ENCODE measurements at regions not wholly inside any gene's neighbourhood (a gene's known extent, or its start where the extent isn't known, plus 50 kb on each side); places are given as distances from the start of the nearest gene placed in this dataset.
"Not testable (repeated sequence)": the region's sequence is repeated elsewhere in the genome, so short reads cannot be mapped to it uniquely, and the experiment has no call there.

DNA sequence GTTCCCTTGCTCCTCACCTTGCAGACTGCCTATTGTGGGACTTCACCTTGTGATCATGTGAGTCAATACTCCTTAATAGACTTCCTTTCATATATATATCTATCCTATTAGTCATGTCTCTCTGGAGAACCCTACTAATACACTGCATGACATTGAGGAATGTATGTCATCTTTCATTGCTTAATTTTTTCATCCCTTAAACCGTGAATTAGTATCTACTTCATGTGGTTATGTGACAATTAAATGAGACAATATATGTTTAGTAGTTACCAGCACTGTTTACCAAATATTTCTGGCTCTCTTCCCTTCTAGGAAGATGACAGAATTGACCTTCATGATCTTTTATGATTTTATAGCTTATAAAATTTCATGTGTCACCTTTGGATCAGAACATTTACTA is 759.5 kb downstream of the GRXCR1 start:
- no peak for TF ChIP-seq CTCF (IDR thresholded peaks at IDR 0.05; ENCODE audit: insufficient read depth, low read length)
- H3K4me3 ChIP-seq (ENCODE audit: low read depth, low read length), result no peak overlapping the region
- no peak for DNase-seq (ENCODE audit: low read depth)

- not testable (repeated sequence) for H3K4me3 ChIP-seq (ENCODE audit: low read depth, low read length); DNase-seq (ENCODE audit: low read depth)
Observed at GRCh38 chr4:43659547-43659946, 767.0 kb downstream of the GRXCR1 start.

DNA sequence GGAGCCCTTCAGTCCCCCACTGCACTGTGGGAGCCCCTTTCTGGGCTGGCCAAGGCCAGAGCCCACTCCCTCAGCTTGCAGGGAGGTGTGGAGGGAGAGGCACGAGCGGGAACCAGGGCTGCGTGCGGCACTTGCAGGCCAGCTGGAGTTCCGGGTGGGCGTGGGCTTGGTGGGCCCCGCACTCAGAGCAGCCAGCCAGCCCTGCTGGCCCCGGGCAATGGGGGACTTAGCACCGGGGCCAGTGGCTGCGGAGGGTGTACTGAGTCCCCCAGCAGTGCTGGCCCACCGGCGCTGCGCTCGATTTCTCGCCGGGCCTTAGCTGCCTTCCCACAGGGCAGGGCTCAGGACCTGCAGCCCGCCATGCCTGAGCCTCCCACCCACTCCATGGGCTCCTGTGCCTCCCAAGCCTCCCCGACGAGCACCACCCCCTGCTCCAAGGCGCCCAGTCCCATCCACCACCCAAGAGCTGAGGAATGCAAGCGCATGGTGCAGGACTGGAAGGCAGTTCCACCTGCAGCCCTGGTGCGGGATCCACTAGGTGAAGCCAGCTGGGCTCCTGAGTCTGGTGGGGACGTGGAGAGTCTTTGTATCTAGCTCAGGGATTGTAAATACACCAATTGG is 776.2 kb downstream of the KCTD8 start:
- not testable (repeated sequence) for DNase-seq (ENCODE audit: low read depth); H3K4me3 ChIP-seq (ENCODE audit: low read depth, low read length)

- H3K4me3 ChIP-seq (ENCODE audit: low read depth, low read length), result no peak overlapping the region
- no peak for DNase-seq (ENCODE audit: low read depth)
- no peak for TF ChIP-seq CTCF (IDR thresholded peaks at IDR 0.05; ENCODE audit: insufficient read depth, low read length)
Observed at GRCh38 chr4:43680421-43680820, 768.2 kb downstream of the KCTD8 start.

DNA sequence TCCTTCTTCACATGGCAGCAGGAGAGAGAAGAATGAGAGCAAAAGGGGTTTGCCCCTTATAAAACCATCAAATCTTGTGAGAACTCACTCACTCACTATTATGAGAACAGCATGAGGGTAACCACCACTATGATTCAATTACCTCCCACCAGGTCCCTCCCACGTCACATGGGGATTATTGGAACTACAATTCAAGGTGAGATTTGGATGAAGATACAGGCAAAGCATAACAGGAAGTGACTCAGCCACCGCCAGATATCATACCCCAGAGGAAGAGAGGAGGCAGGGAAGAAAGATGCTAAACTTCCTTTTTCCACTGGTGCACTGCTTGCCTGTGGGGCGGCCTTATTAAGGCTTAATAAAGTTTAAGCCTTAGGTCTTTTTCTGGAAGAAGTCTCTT is 766.1 kb downstream of the KCTD8 start:
- DNase-seq (ENCODE audit: low read depth), result no peak
- TF ChIP-seq CTCF (IDR thresholded peaks at IDR 0.05; ENCODE audit: insufficient read depth, low read length), result no peak
- no peak overlapping the region for H3K4me3 ChIP-seq (ENCODE audit: low read depth, low read length)

GRCh38 chr4:43690116-43690515 is 758.5 kb downstream of the KCTD8 start:
- TF ChIP-seq CTCF (IDR thresholded peaks at IDR 0.05; ENCODE audit: insufficient read depth, low read length), result no peak
- no peak overlapping the region for H3K4me3 ChIP-seq (ENCODE audit: low read depth, low read length)
- DNase-seq (ENCODE audit: low read depth), result no peak

DNA sequence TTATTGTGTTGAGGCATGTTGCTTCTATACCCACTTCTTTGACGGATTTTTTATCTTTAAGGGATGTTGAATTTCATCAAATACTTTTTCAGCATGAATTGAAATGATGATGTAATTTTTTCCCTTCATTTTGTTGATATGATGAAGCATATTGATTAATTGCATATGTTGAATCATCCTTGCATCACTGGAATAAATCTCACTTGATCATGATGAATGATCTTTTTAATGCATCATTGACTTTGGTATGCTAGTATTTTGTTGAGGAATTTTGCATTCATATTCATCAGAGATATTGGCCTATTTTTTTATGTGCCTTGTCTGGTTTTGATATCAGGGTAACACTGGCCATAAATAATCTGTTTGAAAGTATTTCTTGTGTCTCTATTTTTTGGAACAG is 754.7 kb downstream of the KCTD8 start:
- DNase-seq (ENCODE audit: low read depth), result no peak
- H3K4me3 ChIP-seq (ENCODE audit: low read depth, low read length), result no peak overlapping the region
- TF ChIP-seq CTCF (IDR thresholded peaks at IDR 0.05; ENCODE audit: insufficient read depth, low read length), result no peak

DNA sequence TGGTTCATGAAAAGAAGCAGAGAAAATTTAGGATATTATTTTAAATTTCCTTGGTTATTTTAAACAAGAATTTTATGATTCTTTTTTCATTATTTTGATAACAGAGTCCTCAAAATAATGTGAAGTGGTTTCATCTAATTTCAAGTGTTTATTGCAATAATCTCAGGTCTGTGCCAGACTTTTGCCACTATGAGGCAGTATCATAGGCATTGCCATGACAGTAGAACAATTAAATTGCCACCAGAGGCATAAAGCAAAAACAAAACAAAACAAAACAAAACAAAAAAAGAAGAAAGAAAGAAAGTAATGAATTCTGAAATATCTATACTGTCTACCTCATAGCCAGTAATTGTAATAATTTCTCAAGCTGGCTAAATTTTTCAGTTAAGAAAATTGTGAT is 739.2 kb downstream of the KCTD8 start:
- no peak overlapping the region for H3K4me3 ChIP-seq (ENCODE audit: low read depth, low read length)
- no peak for DNase-seq (ENCODE audit: low read depth)
- TF ChIP-seq CTCF (IDR thresholded peaks at IDR 0.05; ENCODE audit: insufficient read depth, low read length), result no peak
